ENCODE measurements at regions not wholly inside any gene's neighbourhood (a gene's known extent, or its start where the extent isn't known, plus 50 kb on each side); places are given as distances from the start of the nearest gene placed in this dataset.
"Not testable (repeated sequence)": the region's sequence is repeated elsewhere in the genome, so short reads cannot be mapped to it uniquely, and the experiment has no call there.

GRCh38 chr2:150091846-150092245 lies 395.6 kb downstream of the RND3 start:
- DNase-seq: no peak

- DNase-seq: no peak
Measured at GRCh38 chr2:150090031-150090430, 397.4 kb downstream of the RND3 start.

- DNase-seq: no peak
Measured at GRCh38 chr2:150088538-150088937, 398.9 kb downstream of the RND3 start.

- no peak for DNase-seq
Measured at GRCh38 chr2:150085478-150085877, 402.0 kb downstream of the RND3 start.

GRCh38 chr2:150081775-150082481 lies 405.5 kb downstream of the RND3 start:
- no peak for DNase-seq

- no peak for DNase-seq
Measured at GRCh38 chr2:150076281-150076680, 411.2 kb downstream of the RND3 start.

- no peak for DNase-seq
Measured at GRCh38 chr2:150075831-150076230, 411.6 kb downstream of the RND3 start.

- DNase-seq: no peak
Measured at GRCh38 chr2:150066490-150066889, 421.0 kb downstream of the RND3 start.

GRCh38 chr2:150063931-150064548 lies 423.4 kb downstream of the RND3 start:
- DNase-seq: no peak

GRCh38 chr2:150063432-150063889 lies 424.0 kb downstream of the RND3 start:
- no peak for DNase-seq

- no peak for DNase-seq
Measured at GRCh38 chr2:150062416-150062815, 425.1 kb downstream of the RND3 start.

GRCh38 chr2:150060341-150060740 lies 427.1 kb downstream of the RND3 start:
- no peak for DNase-seq

GRCh38 chr2:150059676-150060075 lies 427.8 kb downstream of the RND3 start:
- DNase-seq: not testable (repeated sequence)

- no peak for DNase-seq
Measured at GRCh38 chr2:150052457-150052856, 435.0 kb downstream of the RND3 start.

- no peak for DNase-seq
Measured at GRCh38 chr2:150051004-150051403, 436.5 kb downstream of the RND3 start.

GRCh38 chr2:150050036-150050435 lies 437.4 kb downstream of the RND3 start:
- no peak for DNase-seq

GRCh38 chr2:150047620-150048222 lies 439.7 kb downstream of the RND3 start:
- DNase-seq: no peak

GRCh38 chr2:150046810-150047209 lies 440.7 kb downstream of the RND3 start:
- DNase-seq: no peak

- DNase-seq: no peak
Measured at GRCh38 chr2:150046211-150046610, 441.3 kb downstream of the RND3 start.

GRCh38 chr2:150045601-150046000 lies 441.9 kb downstream of the RND3 start:
- DNase-seq: no peak

GRCh38 chr2:150043172-150043500 lies 444.3 kb downstream of the RND3 start:
- no peak for DNase-seq

- no peak for DNase-seq
Measured at GRCh38 chr2:150042500-150043171, 444.8 kb downstream of the RND3 start.

GRCh38 chr2:150041722-150042425 lies 445.6 kb downstream of the RND3 start:
- no peak for DNase-seq
